Spleen (tissue), 7 donors: ENCODE measurements at regions not wholly inside any gene's neighbourhood (a gene's known extent, or its start where the extent isn't known, plus 50 kb on each side); places are given as distances from the start of the nearest gene placed in this dataset.

Source experiments
- CTCF ChIP-seq, 11 experiments: fragments of 200-600 bp in 7 of 11; fragments of 450-650 bp in 4 of 11; sonication (generic) in 4 of 11; IDR thresholded peaks in 8 of 11; conservative IDR thresholded peaks in 3 of 11; 1 replicate in 7 of 11; 2 replicates in 4 of 11; pipeline versions ENCODE4 v1.4.0 to v1.8.0; 2016 to 2021; ENCODE audit warnings: antibody characterized with exemption in 11 of 11, inconsistent platforms in 4 of 11, mild to moderate bottlenecking in 1 of 11
- POLR2AphosphoS5 ChIP-seq, 3 donors: sonication (generic); formaldehyde crosslinking; IDR thresholded peaks; one replicate each; pipeline ENCODE4 v1.5.1; 2017; ENCODE audit warnings: antibody characterized with exemption in 3 of 3
- donor health status: DM: no; HTN: no; CAD: no; lungs with moderate emphysema.
- donor health status: DM: no; HTN: no; CAD: no.
- donor health status: DM: no; HTN: no; CAD: no.

GRCh38 chr13:63435667-63436324 is 2020.1 kb upstream of the PCDH20 start:
- TF ChIP-seq CTCF (IDR thresholded peaks at IDR 0.05 in 8 of 11, conservative IDR thresholded peaks at IDR 0.05 in 3 of 11) (no peak), POLR2AphosphoS5 (IDR thresholded peaks at IDR 0.05) (no peak)
